ENCODE measurements at regions not wholly inside any gene's neighbourhood (a gene's known extent, or its start where the extent isn't known, plus 50 kb on each side); places are given as distances from the start of the nearest gene placed in this dataset.
A peak's percentile ranks its signal among the peaks of the same experiment; 100 is the strongest.

DNA sequence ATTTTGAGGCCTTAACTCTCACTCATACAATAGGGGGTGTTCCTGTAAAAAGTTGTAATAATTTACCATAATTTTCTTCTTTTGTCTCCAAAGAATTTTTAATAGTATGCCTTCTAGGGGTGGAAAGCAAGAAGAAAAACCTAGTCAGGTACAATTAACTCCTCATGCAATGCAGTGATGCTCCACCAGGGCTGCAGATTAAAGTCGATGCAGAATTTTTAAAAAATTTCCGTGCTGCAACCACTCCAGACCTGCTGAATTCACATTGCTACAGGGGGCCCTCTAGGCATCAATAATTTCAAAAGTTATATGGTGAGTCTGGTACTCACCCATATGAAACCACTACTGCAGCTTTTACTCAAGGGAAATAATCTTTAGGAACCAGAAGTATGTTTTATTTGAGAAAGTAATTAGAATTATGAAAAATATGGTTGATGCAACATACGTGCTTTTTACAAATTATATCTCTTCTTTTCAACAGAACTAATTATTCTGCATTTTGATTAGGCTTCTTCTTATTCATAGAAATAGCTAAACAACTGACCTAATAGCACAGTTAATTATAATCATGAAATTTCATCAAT is 353.2 kb downstream of the BCAT1 start:
- TF ChIP-seq, protein P1, sequence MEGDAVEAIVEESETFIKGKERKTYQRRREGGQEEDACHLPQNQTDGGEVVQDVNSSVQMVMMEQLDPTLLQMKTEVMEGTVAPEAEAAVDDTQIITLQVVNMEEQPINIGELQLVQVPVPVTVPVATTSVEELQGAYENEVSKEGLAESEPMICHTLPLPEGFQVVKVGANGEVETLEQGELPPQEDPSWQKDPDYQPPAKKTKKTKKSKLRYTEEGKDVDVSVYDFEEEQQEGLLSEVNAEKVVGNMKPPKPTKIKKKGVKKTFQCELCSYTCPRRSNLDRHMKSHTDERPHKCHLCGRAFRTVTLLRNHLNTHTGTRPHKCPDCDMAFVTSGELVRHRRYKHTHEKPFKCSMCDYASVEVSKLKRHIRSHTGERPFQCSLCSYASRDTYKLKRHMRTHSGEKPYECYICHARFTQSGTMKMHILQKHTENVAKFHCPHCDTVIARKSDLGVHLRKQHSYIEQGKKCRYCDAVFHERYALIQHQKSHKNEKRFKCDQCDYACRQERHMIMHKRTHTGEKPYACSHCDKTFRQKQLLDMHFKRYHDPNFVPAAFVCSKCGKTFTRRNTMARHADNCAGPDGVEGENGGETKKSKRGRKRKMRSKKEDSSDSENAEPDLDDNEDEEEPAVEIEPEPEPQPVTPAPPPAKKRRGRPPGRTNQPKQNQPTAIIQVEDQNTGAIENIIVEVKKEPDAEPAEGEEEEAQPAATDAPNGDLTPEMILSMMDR (IDR thresholded peaks at IDR 0.05; ENCODE audit: insufficient read depth, low read length, poor library complexity, severe bottlenecking) = peak; percentile 29
- Histone ChIP-seq H3K36me3 (ENCODE audit: control insufficient read depth, insufficient read depth, low read length) (no peaks in the 10 kb centered on the region), H3K27me3 (ENCODE audit: control insufficient read depth, insufficient read depth, low read length) (no peaks in the 10 kb centered on the region), H3K4me3 (ENCODE audit: low read depth, low read length) (no peak overlapping the region)
- DNase-seq (ENCODE audit: low read depth) = no peak

DNA sequence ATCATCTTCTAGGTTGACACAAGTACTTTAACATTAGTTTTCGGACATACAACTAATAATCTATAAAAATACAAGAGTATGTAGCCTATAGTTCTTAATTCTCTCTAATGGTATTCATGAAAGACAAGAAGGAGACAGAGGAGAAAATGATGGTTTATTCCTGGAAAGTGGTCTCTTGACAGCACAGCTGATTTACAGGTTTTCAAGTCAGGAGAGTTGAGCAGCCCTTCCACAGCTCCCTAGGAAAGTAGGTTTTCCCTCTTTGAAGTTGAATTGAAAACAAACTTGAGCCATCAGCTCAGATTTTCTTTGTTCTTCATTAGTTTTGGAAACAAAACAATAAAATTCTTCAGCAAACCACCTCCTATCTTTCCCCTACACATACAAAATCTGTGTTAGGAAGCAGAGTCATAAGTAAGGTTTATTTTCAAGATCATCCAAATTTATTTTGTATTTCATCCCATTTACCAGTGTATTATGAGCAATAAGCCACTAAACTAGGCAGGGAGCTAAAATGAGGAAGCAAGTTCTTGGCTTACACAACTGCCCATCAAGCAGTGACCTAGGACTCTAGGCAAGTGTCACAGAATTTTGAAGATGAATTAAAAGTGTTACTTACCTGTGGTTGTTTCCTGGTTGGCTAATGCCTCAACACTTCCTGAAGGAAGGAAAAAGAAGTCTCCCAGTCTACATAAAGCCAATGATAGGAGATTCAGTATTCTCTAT is 357.0 kb downstream of the BCAT1 start:
- TF ChIP-seq, protein P1 (IDR thresholded peaks at IDR 0.05; ENCODE audit: insufficient read depth, low read length, poor library complexity, severe bottlenecking) = no peak
- no peak for DNase-seq (ENCODE audit: low read depth)
- no peaks in the 10 kb centered on the region for H3K36me3 ChIP-seq (ENCODE audit: control insufficient read depth, insufficient read depth, low read length)
- no peaks in the 10 kb centered on the region for H3K27me3 ChIP-seq (ENCODE audit: control insufficient read depth, insufficient read depth, low read length)
- H3K4me3 ChIP-seq (ENCODE audit: low read depth, low read length) = no peak overlapping the region

DNA sequence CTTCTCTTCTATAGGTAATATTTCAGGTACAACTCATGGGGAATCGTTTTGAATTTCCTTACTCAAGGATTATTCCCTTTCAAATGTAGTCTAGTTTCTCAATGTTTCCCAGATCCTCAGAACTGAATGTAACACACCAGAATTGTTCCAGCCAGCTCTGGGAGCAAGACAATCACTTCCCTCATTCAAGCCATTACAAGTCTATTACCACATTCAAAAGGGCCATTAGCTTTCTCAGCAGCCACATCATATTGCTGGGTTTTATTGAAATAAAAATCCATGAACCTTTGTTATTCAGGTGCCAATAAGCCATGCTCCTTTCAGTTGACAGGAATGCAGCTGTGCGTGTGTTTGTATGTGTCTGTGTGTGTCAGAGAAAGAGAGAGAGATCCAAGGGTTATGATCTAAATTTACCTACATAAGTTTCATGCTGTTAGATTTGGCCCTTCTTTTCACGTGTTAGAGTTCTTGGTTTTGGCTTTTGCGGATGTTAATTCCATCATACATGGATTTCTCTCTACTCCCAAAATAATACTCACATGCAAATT is 357.7 kb downstream of the BCAT1 start:
- H3K27me3 ChIP-seq (ENCODE audit: control insufficient read depth, insufficient read depth, low read length) = no peaks in the 10 kb centered on the region
- TF ChIP-seq, protein P1 (IDR thresholded peaks at IDR 0.05; ENCODE audit: insufficient read depth, low read length, poor library complexity, severe bottlenecking) = no peak
- H3K36me3 ChIP-seq (ENCODE audit: control insufficient read depth, insufficient read depth, low read length) = no peaks in the 10 kb centered on the region
- DNase-seq (ENCODE audit: low read depth) = no peak
- H3K4me3 ChIP-seq (ENCODE audit: low read depth, low read length) = no peak overlapping the region

DNA sequence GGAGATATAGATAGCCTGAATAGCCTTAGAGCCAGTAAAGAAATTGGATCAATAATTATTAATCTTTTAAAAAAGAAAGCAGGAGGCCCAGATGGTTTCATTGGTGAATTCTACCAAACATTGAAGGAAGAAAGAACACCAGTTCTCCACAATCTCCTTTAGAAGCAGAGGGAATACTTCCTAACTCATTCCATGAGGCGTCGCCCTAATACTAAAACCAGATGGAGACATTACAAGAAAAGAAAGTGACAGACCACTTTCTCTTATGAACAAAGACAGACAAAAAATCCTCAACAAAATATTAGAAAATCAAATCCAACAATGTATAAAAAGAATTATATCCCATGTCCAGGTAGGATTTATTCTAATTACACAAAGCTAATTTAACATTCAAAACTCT is 362.6 kb downstream of the BCAT1 start:
- TF ChIP-seq, protein P1 (IDR thresholded peaks at IDR 0.05; ENCODE audit: insufficient read depth, low read length, poor library complexity, severe bottlenecking) = no peak
- DNase-seq (ENCODE audit: low read depth) = no peak
- Histone ChIP-seq H3K36me3 (ENCODE audit: control insufficient read depth, insufficient read depth, low read length) (no peaks in the 10 kb centered on the region), H3K27me3 (ENCODE audit: control insufficient read depth, insufficient read depth, low read length) (no peaks in the 10 kb centered on the region), H3K4me3 (ENCODE audit: low read depth, low read length) (no peak overlapping the region)

DNA sequence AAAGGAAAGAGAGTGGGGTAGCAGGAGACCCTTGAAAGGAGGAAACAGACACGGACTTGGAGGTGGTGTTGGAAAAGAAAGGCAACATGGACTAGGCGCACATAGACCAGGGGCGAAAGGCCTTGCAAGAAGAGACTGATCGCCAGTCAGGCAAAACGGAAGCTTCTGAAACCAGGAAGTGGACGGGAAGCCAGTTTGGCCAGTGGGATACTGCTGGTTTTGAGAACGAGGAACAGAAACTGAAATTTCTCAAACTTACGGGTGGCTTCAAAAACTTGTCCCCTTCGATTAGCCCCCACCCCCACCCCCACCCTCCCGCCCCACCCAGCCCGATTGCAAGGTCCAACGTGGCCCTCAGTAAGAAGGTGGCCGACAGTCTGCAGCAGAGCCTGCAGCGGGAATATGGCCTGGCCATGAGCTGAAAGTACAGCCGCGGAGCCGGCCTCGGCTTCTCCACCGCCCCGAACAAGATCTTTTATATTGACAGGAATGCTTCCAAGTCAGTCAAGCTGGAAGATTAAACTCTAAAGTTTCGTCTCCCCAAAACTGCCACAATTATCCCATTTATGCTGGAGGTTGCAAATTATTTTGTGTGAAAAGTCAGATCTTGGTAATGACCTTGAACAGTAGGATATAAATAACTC is 364.7 kb downstream of the BCAT1 start:
- no peak for DNase-seq (ENCODE audit: low read depth)
- Histone ChIP-seq H3K27me3 (ENCODE audit: control insufficient read depth, insufficient read depth, low read length) (no peaks in the 10 kb centered on the region), H3K36me3 (ENCODE audit: control insufficient read depth, insufficient read depth, low read length) (no peaks in the 10 kb centered on the region), H3K4me3 (ENCODE audit: low read depth, low read length) (no peak overlapping the region)
- TF ChIP-seq, protein P1 (IDR thresholded peaks at IDR 0.05; ENCODE audit: insufficient read depth, low read length, poor library complexity, severe bottlenecking) = no peak

All from kidney epithelial cell (primary cell).